ENCODE measurements at regions not wholly inside any gene's neighbourhood (a gene's known extent, or its start where the extent isn't known, plus 50 kb on each side); places are given as distances from the start of the nearest gene placed in this dataset.

DNA sequence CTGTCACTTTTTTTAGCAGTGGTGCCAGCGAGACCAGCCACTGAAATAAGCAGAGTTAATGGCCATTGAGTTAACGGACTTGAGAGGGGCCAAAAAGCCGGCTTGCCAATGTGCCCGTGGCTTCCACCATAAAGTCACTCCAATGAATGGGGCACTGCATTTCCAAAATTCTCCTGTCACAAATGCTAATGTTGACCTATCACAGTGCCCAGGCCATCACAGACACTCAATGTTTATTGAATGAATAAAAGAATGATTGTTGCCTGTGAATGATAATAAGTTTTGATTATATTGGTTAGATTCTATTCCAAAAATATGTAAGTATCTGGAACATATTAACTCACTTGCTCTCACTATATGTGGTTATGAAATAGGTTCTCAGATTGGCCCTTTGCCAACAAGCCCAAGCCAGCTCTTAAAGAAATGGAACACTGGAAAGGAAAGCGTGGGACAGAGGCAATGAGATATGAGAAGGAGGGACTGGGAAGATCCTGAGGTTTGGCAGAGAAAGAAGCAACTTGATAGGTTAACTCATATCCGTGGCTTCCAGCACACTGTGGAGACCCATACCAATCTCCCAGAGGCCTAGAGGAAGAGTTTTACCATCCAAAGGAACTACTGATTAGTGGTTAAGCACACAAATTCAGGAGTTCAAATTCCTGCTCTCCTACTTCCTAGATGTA, 108.7 kb downstream of the BTG1 start:
- H3K36me3 Mint-ChIP-seq: no peaks in the 10 kb centered on the region
- H3K27ac Mint-ChIP-seq: no peak overlapping the region
- no peak overlapping the region for H3K4me3 Mint-ChIP-seq
- no peaks in the 10 kb centered on the region for H3K9me3 Mint-ChIP-seq
- TF ChIP-seq, protein P1, sequence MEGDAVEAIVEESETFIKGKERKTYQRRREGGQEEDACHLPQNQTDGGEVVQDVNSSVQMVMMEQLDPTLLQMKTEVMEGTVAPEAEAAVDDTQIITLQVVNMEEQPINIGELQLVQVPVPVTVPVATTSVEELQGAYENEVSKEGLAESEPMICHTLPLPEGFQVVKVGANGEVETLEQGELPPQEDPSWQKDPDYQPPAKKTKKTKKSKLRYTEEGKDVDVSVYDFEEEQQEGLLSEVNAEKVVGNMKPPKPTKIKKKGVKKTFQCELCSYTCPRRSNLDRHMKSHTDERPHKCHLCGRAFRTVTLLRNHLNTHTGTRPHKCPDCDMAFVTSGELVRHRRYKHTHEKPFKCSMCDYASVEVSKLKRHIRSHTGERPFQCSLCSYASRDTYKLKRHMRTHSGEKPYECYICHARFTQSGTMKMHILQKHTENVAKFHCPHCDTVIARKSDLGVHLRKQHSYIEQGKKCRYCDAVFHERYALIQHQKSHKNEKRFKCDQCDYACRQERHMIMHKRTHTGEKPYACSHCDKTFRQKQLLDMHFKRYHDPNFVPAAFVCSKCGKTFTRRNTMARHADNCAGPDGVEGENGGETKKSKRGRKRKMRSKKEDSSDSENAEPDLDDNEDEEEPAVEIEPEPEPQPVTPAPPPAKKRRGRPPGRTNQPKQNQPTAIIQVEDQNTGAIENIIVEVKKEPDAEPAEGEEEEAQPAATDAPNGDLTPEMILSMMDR (conservative IDR thresholded peaks at IDR 0.05): no peak
- no peaks in the 10 kb centered on the region for H3K27me3 Mint-ChIP-seq
- no peak for DNase-seq (ENCODE audit: extremely low spot score, unreplicated experiment)
- peaks cover 34% of the 10 kb centered on the region for H3K4me1 Mint-ChIP-seq (ENCODE audit: unreplicated experiment)

DNA sequence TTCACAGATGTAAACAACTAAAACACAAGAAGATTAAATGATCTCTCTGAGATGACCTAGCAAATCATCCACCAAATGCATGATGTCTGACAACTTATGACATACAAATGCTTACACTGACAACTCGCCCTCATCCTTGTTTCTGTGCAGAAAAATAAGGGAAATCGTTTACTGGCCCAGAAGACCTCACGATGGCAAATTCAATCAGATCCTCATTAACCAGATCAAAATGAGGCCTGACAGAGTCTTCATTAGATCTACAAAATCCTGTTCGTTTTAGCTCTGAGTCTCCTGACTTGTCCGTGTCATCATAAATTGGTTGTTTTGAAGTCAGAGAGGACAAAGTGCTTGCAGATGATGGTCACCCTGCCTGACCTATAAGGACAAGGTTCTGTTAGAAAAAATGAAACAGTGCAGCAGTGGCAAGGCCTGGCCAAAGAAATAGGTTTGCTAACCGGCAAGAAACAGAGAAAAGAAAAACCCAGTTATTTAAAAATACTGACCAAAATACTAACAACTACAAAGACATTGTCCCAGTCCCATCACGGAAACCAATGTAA, 109.5 kb downstream of the BTG1 start:
- no peaks in the 10 kb centered on the region for H3K36me3 Mint-ChIP-seq
- H3K4me1 Mint-ChIP-seq (ENCODE audit: unreplicated experiment): peaks cover 34% of the 10 kb centered on the region
- TF ChIP-seq, protein P1 (conservative IDR thresholded peaks at IDR 0.05): no peak
- H3K27me3 Mint-ChIP-seq: no peaks in the 10 kb centered on the region
- no peaks in the 10 kb centered on the region for H3K9me3 Mint-ChIP-seq
- DNase-seq (ENCODE audit: extremely low spot score, unreplicated experiment): no peak
- H3K27ac Mint-ChIP-seq: peak overlapping the region; percentile 55
- H3K4me3 Mint-ChIP-seq: peak overlapping the region; percentile 20

DNA sequence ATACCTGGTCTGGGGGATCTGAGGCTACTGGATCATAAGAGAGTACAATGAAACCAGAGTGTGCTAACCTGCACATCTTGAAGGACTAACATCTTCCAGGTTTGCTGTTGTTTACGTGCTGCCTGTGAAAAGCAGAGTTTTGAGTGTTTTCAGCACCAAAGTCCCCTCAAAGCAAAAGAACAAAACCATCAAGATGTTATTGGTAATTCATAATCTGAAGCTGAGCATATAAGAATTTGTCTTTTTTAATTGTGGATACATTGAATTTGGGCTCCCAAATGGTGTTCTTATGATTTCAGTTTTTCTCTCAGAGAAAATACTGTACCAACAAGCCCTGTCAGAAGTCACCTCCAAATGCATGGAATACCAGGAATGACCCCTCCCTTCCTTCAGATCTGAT, 110.2 kb downstream of the BTG1 start:
- H3K27me3 Mint-ChIP-seq: no peaks in the 10 kb centered on the region
- peaks cover 36% of the 10 kb centered on the region for H3K4me1 Mint-ChIP-seq (ENCODE audit: unreplicated experiment)
- H3K27ac Mint-ChIP-seq: peak overlapping the region; percentile 55
- H3K36me3 Mint-ChIP-seq: no peaks in the 10 kb centered on the region
- no peak for DNase-seq (ENCODE audit: extremely low spot score, unreplicated experiment)
- no peaks in the 10 kb centered on the region for H3K9me3 Mint-ChIP-seq
- TF ChIP-seq, protein P1 (conservative IDR thresholded peaks at IDR 0.05): no peak
- H3K4me3 Mint-ChIP-seq: peak overlapping the region; percentile 20

DNA sequence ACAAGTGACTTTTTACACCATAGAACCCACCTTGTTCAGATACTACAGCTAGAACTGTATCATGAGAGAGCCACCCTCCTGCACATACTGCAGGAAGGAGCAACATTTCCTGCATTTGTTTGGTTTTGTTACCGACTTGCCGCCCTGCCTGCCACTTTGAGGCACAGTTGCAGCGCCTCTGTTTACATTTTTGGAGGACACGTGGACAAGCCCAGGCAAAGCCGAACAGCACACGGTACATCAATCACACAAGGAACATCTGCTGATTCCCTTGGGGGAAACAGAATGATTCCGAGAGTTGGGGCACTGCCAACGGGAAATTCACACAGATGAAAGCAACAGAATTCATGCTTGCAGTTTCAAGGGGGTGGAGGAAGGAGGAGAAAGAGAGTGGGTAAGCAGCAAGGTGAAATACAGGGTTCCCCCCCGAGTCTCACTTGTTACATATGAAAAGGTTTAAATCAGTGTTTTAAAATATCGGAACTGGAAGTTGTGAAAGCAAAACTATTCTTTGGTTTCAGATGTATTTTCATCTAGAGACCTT, 110.7 kb downstream of the BTG1 start:
- Mint-ChIP-seq H3K4me3 (peak overlapping the region; percentile 83), H3K27me3 (no peaks in the 10 kb centered on the region), H3K9me3 (no peaks in the 10 kb centered on the region), H3K27ac (peak overlapping the region; percentile 89), H3K36me3 (no peaks in the 10 kb centered on the region), H3K4me1 (ENCODE audit: unreplicated experiment) (peaks cover 39% of the 10 kb centered on the region)
- DNase-seq (ENCODE audit: extremely low spot score, unreplicated experiment): no peak
- TF ChIP-seq, protein P1 (conservative IDR thresholded peaks at IDR 0.05): no peak

DNA sequence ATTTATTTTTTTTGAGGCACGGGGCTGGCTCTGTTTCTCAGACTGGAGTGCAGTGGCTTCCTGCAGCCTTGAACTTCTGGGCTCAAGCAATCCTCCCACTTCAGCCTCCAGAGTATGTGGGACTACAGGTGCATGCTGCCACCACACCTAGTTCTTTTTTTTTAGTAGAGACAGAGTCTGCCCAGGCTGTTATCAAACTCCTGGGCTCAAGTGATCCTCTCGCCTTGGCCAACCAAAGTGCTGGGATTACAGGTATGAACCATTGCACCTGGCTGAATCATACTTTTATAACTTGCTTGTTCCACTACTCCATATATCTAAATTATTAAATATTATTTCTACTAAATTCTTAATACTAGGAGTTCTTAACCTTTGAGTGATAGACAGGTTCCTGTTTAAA, 111.6 kb downstream of the BTG1 start:
- H3K4me1 Mint-ChIP-seq (ENCODE audit: unreplicated experiment): peaks cover 39% of the 10 kb centered on the region
- TF ChIP-seq, protein P1 (conservative IDR thresholded peaks at IDR 0.05): no peak
- no peak overlapping the region for H3K4me3 Mint-ChIP-seq
- no peaks in the 10 kb centered on the region for H3K9me3 Mint-ChIP-seq
- no peak for DNase-seq (ENCODE audit: extremely low spot score, unreplicated experiment)
- H3K27me3 Mint-ChIP-seq: no peaks in the 10 kb centered on the region
- H3K27ac Mint-ChIP-seq: no peak overlapping the region
- H3K36me3 Mint-ChIP-seq: no peaks in the 10 kb centered on the region
